ENCODE measurements at regions not wholly inside any gene's neighbourhood (a gene's known extent, or its start where the extent isn't known, plus 50 kb on each side); places are given as distances from the start of the nearest gene placed in this dataset.

DNA sequence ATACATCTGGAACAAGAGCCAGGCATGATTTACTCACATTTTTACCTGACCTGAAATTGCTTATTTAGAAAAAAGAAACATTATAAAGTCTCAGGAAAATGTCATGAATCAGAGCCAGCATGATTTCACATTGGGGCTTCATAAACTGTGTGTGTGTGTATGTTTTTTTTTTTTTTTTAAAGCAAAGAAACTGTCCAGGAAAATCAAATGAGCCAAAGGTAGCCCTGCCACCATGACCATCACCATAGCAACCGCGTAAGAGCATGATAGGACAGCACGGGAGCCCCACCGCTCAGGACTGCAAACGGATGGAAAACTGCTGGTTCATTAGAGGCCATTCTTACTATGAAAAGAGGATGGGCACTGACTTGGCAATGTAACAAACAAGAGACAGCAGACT is 139.2 kb downstream of the NTMT2 start (continued):
- no peak for TF ChIP-seq EP300 (IDR thresholded peaks at IDR 0.05; ENCODE audit: borderline replicate concordance in 1 of 2, low read depth in 2 of 2, low read length in 2 of 2)
- no peak for TF ChIP-seq RBBP5 (IDR thresholded peaks at IDR 0.05; ENCODE audit: borderline replicate concordance, low read depth, low read length)
- no peak for TF ChIP-seq KDM1A (IDR thresholded peaks at IDR 0.05; ENCODE audit: borderline replicate concordance, low read length)
- no peak for TF ChIP-seq POLR2A (IDR thresholded peaks at IDR 0.05; ENCODE audit: control extremely low read depth in 1 of 2, low read depth in 2 of 2, low read length in 2 of 2)
- TF ChIP-seq CHD7 (IDR thresholded peaks at IDR 0.05; ENCODE audit: insufficient replicate concordance, low read length), result no peak
- TF ChIP-seq CREB1 (IDR thresholded peaks at IDR 0.05), result no peak

Data from H1 (cell line).